ENCODE measurements at regions not wholly inside any gene's neighbourhood (a gene's known extent, or its start where the extent isn't known, plus 50 kb on each side); places are given as distances from the start of the nearest gene placed in this dataset.

DNA sequence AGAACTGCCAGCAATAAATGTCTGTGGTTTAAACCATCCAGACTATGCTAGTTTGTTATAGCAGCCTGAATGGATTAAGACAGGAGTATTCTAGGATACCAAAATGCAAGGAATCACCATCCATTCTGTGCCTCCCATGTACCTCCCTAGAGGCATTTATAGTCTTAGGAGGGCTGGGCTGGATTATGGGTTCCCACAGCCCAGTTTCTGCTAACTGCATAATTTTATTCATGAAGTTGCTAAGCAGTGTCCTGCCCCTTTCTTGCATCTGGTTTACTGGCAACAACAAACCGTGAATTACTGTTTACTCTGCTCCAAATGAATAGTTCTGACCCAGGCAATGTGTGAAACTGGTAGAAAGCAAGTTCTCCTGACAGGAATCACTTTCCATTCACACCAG, 67.1 kb upstream of the PRKX start:
- TF ChIP-seq, protein P1, sequence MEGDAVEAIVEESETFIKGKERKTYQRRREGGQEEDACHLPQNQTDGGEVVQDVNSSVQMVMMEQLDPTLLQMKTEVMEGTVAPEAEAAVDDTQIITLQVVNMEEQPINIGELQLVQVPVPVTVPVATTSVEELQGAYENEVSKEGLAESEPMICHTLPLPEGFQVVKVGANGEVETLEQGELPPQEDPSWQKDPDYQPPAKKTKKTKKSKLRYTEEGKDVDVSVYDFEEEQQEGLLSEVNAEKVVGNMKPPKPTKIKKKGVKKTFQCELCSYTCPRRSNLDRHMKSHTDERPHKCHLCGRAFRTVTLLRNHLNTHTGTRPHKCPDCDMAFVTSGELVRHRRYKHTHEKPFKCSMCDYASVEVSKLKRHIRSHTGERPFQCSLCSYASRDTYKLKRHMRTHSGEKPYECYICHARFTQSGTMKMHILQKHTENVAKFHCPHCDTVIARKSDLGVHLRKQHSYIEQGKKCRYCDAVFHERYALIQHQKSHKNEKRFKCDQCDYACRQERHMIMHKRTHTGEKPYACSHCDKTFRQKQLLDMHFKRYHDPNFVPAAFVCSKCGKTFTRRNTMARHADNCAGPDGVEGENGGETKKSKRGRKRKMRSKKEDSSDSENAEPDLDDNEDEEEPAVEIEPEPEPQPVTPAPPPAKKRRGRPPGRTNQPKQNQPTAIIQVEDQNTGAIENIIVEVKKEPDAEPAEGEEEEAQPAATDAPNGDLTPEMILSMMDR (IDR thresholded peaks at IDR 0.05; ENCODE audit: low read depth, low read length) = no peak
- DNase-seq (ENCODE audit: low read depth in 1 of 2, low spot score in 1 of 2) = no peak
- Histone ChIP-seq H3K27me3 (no peaks in the 10 kb centered on the region), H3K27ac (no peak overlapping the region), H3K36me3 (no peaks in the 10 kb centered on the region), H3K4me3 (no peak overlapping the region), H3K4me1 (ENCODE audit: low read depth) (no peaks in the 10 kb centered on the region), H3K9me3 (ENCODE audit: low read depth) (no peaks in the 10 kb centered on the region)

DNA sequence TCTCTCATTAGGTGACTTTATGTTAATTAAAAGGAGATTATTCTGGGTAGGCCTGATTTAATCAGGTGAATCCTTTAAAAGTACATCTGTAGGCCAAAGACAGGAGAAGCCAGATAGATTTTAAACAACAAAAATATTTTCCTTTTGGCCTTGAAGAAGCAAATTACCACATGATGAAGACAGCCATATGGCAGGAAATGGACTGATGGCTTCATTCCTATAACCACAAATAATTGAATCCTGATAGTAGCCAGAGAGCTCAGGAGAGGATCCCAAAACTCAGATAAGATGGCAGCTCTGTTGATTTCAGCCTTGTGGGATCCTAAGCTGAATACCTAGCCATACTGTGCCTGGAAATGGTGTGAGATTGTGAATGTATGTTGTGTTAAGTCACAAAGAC, 66.1 kb upstream of the PRKX start:
- no peak for DNase-seq (ENCODE audit: low read depth in 1 of 2, low spot score in 1 of 2)
- Histone ChIP-seq H3K9me3 (ENCODE audit: low read depth) (no peaks in the 10 kb centered on the region), H3K4me1 (ENCODE audit: low read depth) (no peaks in the 10 kb centered on the region), H3K27ac (no peak overlapping the region), H3K27me3 (no peaks in the 10 kb centered on the region), H3K4me3 (no peak overlapping the region), H3K36me3 (no peaks in the 10 kb centered on the region)
- TF ChIP-seq, protein P1 (IDR thresholded peaks at IDR 0.05; ENCODE audit: low read depth, low read length) = no peak

DNA sequence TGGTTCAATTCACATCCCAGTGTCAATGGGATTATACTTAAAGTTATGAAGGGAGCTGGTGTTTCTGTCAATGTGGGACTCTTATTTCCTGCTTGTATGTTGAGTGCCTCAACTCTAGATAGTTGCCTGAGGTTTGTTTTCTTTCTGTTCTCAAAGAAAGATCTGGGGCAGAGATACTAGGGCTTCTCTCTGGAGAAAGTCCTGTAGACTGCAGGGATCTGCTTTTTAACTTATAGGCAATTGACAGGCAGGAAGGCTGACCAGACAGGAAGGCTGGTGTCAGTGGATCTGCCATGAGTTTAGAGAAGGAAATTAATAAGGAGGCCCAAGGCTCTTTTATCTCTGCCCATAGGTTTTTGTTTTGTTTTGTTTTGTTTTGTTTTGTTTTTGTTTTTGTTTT, 64.0 kb upstream of the PRKX start:
- H3K36me3 ChIP-seq = no peaks in the 10 kb centered on the region
- H3K4me1 ChIP-seq (ENCODE audit: low read depth) = no peaks in the 10 kb centered on the region
- H3K27ac ChIP-seq = no peak overlapping the region
- TF ChIP-seq, protein P1 (IDR thresholded peaks at IDR 0.05; ENCODE audit: low read depth, low read length) = no peak
- no peaks in the 10 kb centered on the region for H3K27me3 ChIP-seq
- H3K4me3 ChIP-seq = no peak overlapping the region
- no peaks in the 10 kb centered on the region for H3K9me3 ChIP-seq (ENCODE audit: low read depth)
- no peak for DNase-seq (ENCODE audit: low read depth in 1 of 2, low spot score in 1 of 2)

DNA sequence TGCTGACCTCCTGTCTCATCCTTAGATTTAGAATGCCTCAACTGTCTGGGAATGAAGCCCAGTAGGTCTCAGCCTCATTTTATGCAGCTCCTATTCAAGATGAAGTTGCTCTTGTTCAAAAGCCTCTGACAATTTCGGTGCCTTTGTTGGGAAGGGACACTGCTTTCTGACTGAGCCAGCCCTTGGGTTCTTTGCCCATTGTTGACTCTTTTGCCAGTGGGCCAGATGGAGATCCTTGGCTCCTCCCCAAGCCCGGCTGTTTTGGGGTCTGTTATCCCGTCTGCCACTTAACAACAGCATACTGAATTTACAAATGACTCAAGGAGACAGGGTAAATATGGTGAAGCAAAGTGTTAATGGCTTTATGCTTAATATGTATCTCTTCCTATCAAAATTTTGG, 58.3 kb upstream of the PRKX start:
- H3K27me3 ChIP-seq = no peaks in the 10 kb centered on the region
- no peak for DNase-seq (ENCODE audit: low read depth in 1 of 2, low spot score in 1 of 2)
- no peaks in the 10 kb centered on the region for H3K36me3 ChIP-seq
- no peaks in the 10 kb centered on the region for H3K9me3 ChIP-seq (ENCODE audit: low read depth)
- TF ChIP-seq, protein P1 (IDR thresholded peaks at IDR 0.05; ENCODE audit: low read depth, low read length) = no peak
- no peak overlapping the region for H3K4me3 ChIP-seq
- no peak overlapping the region for H3K27ac ChIP-seq
- no peaks in the 10 kb centered on the region for H3K4me1 ChIP-seq (ENCODE audit: low read depth)

DNA sequence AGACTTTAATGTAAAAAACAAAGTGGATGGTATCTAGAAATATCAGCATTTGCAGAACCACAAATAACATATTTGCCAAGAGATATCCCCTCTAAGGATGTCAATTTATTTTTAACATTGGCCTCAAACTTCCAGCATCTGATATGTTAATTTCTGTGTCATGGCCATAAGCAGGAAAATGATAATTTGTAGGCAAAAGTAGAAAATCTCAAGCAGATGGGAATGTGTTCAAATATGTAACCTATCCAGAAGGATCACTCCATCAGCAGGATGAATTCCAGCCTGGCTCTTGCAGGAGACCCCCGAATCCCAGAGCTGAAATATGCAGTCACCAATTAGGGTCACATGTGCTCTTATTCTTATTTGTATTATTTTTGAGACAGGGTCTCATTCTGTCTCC, 55.4 kb upstream of the PRKX start:
- H3K4me3 ChIP-seq = no peak overlapping the region
- H3K9me3 ChIP-seq (ENCODE audit: low read depth) = no peaks in the 10 kb centered on the region
- H3K4me1 ChIP-seq (ENCODE audit: low read depth) = no peaks in the 10 kb centered on the region
- no peaks in the 10 kb centered on the region for H3K36me3 ChIP-seq
- no peaks in the 10 kb centered on the region for H3K27me3 ChIP-seq
- H3K27ac ChIP-seq = no peak overlapping the region
- TF ChIP-seq, protein P1 (IDR thresholded peaks at IDR 0.05; ENCODE audit: low read depth, low read length) = no peak
- DNase-seq (ENCODE audit: low read depth in 1 of 2, low spot score in 1 of 2) = no peak

Data from cardiac muscle cell (in vitro differentiated cells and primary cell).